ENCODE measurements at regions not wholly inside any gene's neighbourhood (a gene's known extent, or its start where the extent isn't known, plus 50 kb on each side); places are given as distances from the start of the nearest gene placed in this dataset.

- no peak for DNase-seq
Measured at GRCh38 chr20:57004951-57005933, 261.2 kb downstream of the BMP7 start.

- no peak for DNase-seq
Measured at GRCh38 chr20:57006411-57007170, 259.9 kb downstream of the BMP7 start.

GRCh38 chr20:57007171-57007540, 259.3 kb downstream of the BMP7 start:
- no peak for DNase-seq

- DNase-seq: no peak
Measured at GRCh38 chr20:57008217-57008616, 258.2 kb downstream of the BMP7 start.

- no peak for DNase-seq
Measured at GRCh38 chr20:57009355-57009754, 257.1 kb downstream of the BMP7 start.

- DNase-seq: no peak
Measured at GRCh38 chr20:57009775-57010174, 256.7 kb downstream of the BMP7 start.

GRCh38 chr20:57012691-57013090, 253.8 kb downstream of the BMP7 start:
- no peak for DNase-seq

- DNase-seq: no peak
Measured at GRCh38 chr20:57013217-57013616, 253.2 kb downstream of the BMP7 start.

GRCh38 chr20:57013741-57014140, 252.7 kb downstream of the BMP7 start:
- no peak for DNase-seq

- no peak for DNase-seq
Measured at GRCh38 chr20:57020364-57020763, 246.1 kb downstream of the BMP7 start.

GRCh38 chr20:57022306-57022705, 244.1 kb downstream of the BMP7 start:
- no peak for DNase-seq

- no peak for DNase-seq
Measured at GRCh38 chr20:57023007-57023406, 243.4 kb downstream of the BMP7 start.

GRCh38 chr20:57023997-57024396, 242.4 kb downstream of the BMP7 start:
- DNase-seq: no peak

- no peak for DNase-seq
Measured at GRCh38 chr20:57024849-57025248, 241.6 kb downstream of the BMP7 start.

- no peak for DNase-seq
Measured at GRCh38 chr20:57025261-57025660, 241.2 kb downstream of the BMP7 start.

- DNase-seq: no peak
Measured at GRCh38 chr20:57025666-57026224, 240.7 kb downstream of the BMP7 start.

GRCh38 chr20:57027777-57028176, 238.7 kb downstream of the BMP7 start:
- DNase-seq: no peak

- no peak for DNase-seq
Measured at GRCh38 chr20:57030611-57031600, 235.5 kb downstream of the BMP7 start.

GRCh38 chr20:57031867-57032355, 234.5 kb downstream of the BMP7 start:
- DNase-seq: no peak

GRCh38 chr20:57032847-57033246, 233.6 kb downstream of the BMP7 start:
- DNase-seq: no peak

- no peak for DNase-seq
Measured at GRCh38 chr20:57034001-57034400, 232.4 kb downstream of the BMP7 start.

- no peak for DNase-seq
Measured at GRCh38 chr20:57037689-57038088, 228.8 kb downstream of the BMP7 start.
